Keratinocyte (primary cell): ENCODE measurements at regions not wholly inside any gene's neighbourhood (a gene's known extent, or its start where the extent isn't known, plus 50 kb on each side); places are given as distances from the start of the nearest gene placed in this dataset.

Experiments
- DNase-seq: peaks from one replicate; pipeline ENCODE4 v3.0.0-alpha.2; 2011; ENCODE audit warnings: low read depth, missing footprints, low spot score
- FAIRE-seq: peaks from 2 replicates; lab custom pipeline; 2011; peaks lifted over from hg19 to GRCh38; lab: Jason Lieb, UNC
- H2AFZ ChIP-seq: 2 replicates; pipeline ENCODE4 v1.6.0; 2012; ENCODE audit warnings: low read length, control low read depth, inconsistent platforms; ENCODE audit not compliant: control insufficient read depth
- H3K27ac ChIP-seq: 2 replicates; pipeline ENCODE4 v1.5.1; 2011; ENCODE audit warnings: low read length; ENCODE audit not compliant: control insufficient read depth, insufficient read depth
- H3K27me3 ChIP-seq: 3 replicates; pipeline ENCODE4 v1.6.0; 2011; ENCODE audit warnings: low read length; ENCODE audit not compliant: control insufficient read depth, insufficient read depth; ENCODE audit errors: extremely low read depth
- H3K36me3 ChIP-seq, 2 experiments: 2 replicates in 1 of 2; 3 replicates in 1 of 2; pipeline ENCODE4 v1.5.1; 2011; ENCODE audit warnings: low read length in 2 of 2, mild to moderate bottlenecking in 1 of 2; ENCODE audit not compliant: control insufficient read depth in 2 of 2, insufficient read depth in 2 of 2; ENCODE audit errors: extremely low read depth in 1 of 2
- H3K4me1 ChIP-seq: 3 replicates; pipeline ENCODE4 v1.5.1; 2011; ENCODE audit warnings: low read length; ENCODE audit not compliant: control insufficient read depth, insufficient read depth; ENCODE audit errors: extremely low read depth
- H3K4me2 ChIP-seq: 3 replicates; pipeline ENCODE4 v1.6.0; 2011; ENCODE audit warnings: low read depth, low read length; ENCODE audit not compliant: control insufficient read depth, insufficient read depth; ENCODE audit errors: extremely low read depth
- H3K4me3 ChIP-seq, 3 experiments: fragments of 200-600 bp in 1 of 3; sonication (generic) in 1 of 3; 2 replicates in 2 of 3; 3 replicates in 1 of 3; pipeline ENCODE4 v1.5.1; 2011 to 2016; ENCODE audit warnings: low read length in 3 of 3, mild to moderate bottlenecking in 3 of 3, control low read depth in 2 of 3, inconsistent platforms in 1 of 3, low read depth in 1 of 3, mixed read lengths in 1 of 3, mixed run types in 1 of 3, moderate library complexity in 1 of 3; ENCODE audit not compliant: control insufficient read depth in 2 of 3, insufficient read depth in 2 of 3; ENCODE audit errors: extremely low read depth in 1 of 3
- H3K79me2 ChIP-seq: 2 replicates; pipeline ENCODE4 v1.6.0; 2012; ENCODE audit warnings: low read length; ENCODE audit not compliant: control insufficient read depth, insufficient read depth
- H3K9ac ChIP-seq: 3 replicates; pipeline ENCODE4 v1.6.0; 2011; ENCODE audit warnings: low read length; ENCODE audit not compliant: control insufficient read depth, insufficient read depth; ENCODE audit errors: extremely low read depth
- H3K9me1 ChIP-seq: 3 replicates; pipeline ENCODE4 v1.6.0; 2011; ENCODE audit warnings: low read length; ENCODE audit not compliant: control insufficient read depth, insufficient read depth; ENCODE audit errors: extremely low read depth
- H3K9me3 ChIP-seq: 2 replicates; pipeline ENCODE4 v1.5.1; 2012; ENCODE audit warnings: low read depth, low read length; ENCODE audit not compliant: control insufficient read depth
- H4K20me1 ChIP-seq: 3 replicates; pipeline ENCODE4 v1.6.0; 2011; ENCODE audit warnings: low read length; ENCODE audit not compliant: control insufficient read depth, insufficient read depth; ENCODE audit errors: extremely low read depth
- EZH2 ChIP-seq: IDR thresholded peaks from one replicate; pipeline ENCODE4 v1.6.1; 2012; ENCODE audit warnings: inconsistent platforms, mild to moderate bottlenecking, low read length, moderate library complexity
- dilution Hi-C: fragments of 300-500 bp; cut with MboI; formaldehyde crosslinking; loops from one replicate; pipeline ENCODE4 v1.7.0; 2020; ENCODE audit warnings: low sequenced_read_pairs; ENCODE audit not compliant: extremely low pct_ligation_motif_present
- TF ChIP-seq, protein P1 (sequence below), 3 experiments: IDR thresholded peaks in 1 of 3; conservative IDR thresholded peaks in 1 of 3; optimal IDR thresholded peaks in 1 of 3; 2 replicates in 2 of 3; 3 replicates in 1 of 3; pipeline versions ENCODE3 to v1.5.1; 2011; ENCODE audit warnings: low read length in 3 of 3, mild to moderate bottlenecking in 3 of 3, moderate library complexity in 2 of 3, control low read depth in 1 of 3, inconsistent platforms in 1 of 3; ENCODE audit not compliant: insufficient read depth in 2 of 3; ENCODE audit errors: extremely low read depth in 1 of 3

DNA sequence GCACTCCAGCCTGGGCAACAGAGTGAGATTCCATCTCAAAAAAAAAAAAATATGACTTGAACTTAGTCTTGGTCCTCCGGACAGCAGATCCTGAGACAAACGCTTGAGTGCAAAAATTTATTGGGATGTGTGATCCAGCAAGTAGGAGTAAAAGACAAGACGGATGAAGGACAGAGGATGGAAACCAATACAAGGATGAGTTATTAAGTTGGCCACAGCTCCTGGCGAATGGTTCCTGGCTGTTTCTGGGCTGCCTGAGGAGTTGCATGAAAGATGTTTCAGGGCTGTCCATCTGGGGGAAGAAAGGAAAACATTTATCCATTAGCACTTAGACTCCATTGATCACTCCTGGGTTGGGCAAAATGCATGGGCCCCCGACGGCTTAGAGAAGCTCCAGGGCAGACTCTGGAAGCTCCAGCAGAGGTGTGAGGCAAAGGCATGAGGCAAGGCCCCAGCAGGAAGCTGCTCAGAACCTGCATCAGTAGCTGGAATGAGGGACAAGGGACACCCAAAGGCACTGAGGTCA is 98.3 kb upstream of the ZNF438 start:
- Histone ChIP-seq H3K4me1 (peaks cover 7% of the 10 kb centered on the region), H3K4me2 (no peak overlapping the region), H2AFZ (no peak overlapping the region), H3K36me3 (no peaks in the 10 kb centered on the region), H3K27me3 (no peaks in the 10 kb centered on the region), H3K9ac (no peak overlapping the region), H3K9me3 (no peaks in the 10 kb centered on the region), H3K27ac (no peak overlapping the region), H4K20me1 (no peaks in the 10 kb centered on the region), H3K79me2 (no peaks in the 10 kb centered on the region), H3K4me3 (no peak overlapping the region), H3K9me1 (no peaks in the 10 kb centered on the region)
- no peak for DNase-seq
- dilution Hi-C loops = no loop called here
- TF ChIP-seq, protein P1, sequence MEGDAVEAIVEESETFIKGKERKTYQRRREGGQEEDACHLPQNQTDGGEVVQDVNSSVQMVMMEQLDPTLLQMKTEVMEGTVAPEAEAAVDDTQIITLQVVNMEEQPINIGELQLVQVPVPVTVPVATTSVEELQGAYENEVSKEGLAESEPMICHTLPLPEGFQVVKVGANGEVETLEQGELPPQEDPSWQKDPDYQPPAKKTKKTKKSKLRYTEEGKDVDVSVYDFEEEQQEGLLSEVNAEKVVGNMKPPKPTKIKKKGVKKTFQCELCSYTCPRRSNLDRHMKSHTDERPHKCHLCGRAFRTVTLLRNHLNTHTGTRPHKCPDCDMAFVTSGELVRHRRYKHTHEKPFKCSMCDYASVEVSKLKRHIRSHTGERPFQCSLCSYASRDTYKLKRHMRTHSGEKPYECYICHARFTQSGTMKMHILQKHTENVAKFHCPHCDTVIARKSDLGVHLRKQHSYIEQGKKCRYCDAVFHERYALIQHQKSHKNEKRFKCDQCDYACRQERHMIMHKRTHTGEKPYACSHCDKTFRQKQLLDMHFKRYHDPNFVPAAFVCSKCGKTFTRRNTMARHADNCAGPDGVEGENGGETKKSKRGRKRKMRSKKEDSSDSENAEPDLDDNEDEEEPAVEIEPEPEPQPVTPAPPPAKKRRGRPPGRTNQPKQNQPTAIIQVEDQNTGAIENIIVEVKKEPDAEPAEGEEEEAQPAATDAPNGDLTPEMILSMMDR (optimal IDR thresholded peaks at IDR 0.05 in 1 of 3, IDR thresholded peaks at IDR 0.05 in 1 of 3, conservative IDR thresholded peaks at IDR 0.05 in 1 of 3; ENCODE audit: extremely low read depth in 1 of 3, insufficient read depth in 2 of 3, low read length in 3 of 3) = no peak
- TF ChIP-seq EZH2 = no peak
- FAIRE-seq = no peak

DNA sequence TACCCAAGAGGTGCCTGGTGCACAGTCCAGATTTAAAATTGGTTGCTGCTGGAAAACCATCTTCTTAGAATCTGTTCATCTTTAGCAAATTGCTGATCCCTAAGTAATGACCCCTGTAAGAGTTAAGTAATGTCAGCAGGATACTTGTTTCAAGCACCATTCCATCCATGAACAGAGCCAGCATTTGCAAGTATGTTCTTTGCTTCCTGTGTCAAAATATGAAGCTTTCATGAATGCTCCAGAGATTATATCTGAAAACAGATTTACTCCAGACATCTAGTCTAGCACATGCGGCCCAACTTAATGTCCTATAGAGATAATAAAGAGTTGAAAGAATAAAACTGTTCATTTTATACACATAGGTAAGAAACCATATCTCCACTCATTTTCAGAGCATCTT is 98.7 kb upstream of the ZNF438 start:
- dilution Hi-C loops = no loop called here
- Histone ChIP-seq H3K9ac (no peak overlapping the region), H2AFZ (no peak overlapping the region), H3K9me3 (no peaks in the 10 kb centered on the region), H3K9me1 (no peaks in the 10 kb centered on the region), H3K4me2 (no peak overlapping the region), H4K20me1 (no peaks in the 10 kb centered on the region), H3K27me3 (no peaks in the 10 kb centered on the region), H3K4me1 (peaks cover 7% of the 10 kb centered on the region), H3K4me3 (no peak overlapping the region), H3K27ac (no peak overlapping the region), H3K36me3 (no peaks in the 10 kb centered on the region), H3K79me2 (no peaks in the 10 kb centered on the region)
- TF ChIP-seq, protein P1 (optimal IDR thresholded peaks at IDR 0.05 in 1 of 3, IDR thresholded peaks at IDR 0.05 in 1 of 3, conservative IDR thresholded peaks at IDR 0.05 in 1 of 3; ENCODE audit: extremely low read depth in 1 of 3, insufficient read depth in 2 of 3, low read length in 3 of 3) = no peak
- TF ChIP-seq EZH2 = no peak
- FAIRE-seq (no peak), DNase-seq (no peak)
